Stimulated activated CD8-positive, alpha-beta memory T cell treated with anti-CD3 and anti-CD28 coated beads, Interleukin-7, amount 100 ng/mL, for 48 hours (primary cell): ENCODE measurements at regions not wholly inside any gene's neighbourhood (a gene's known extent, or its start where the extent isn't known, plus 50 kb on each side); places are given as distances from the start of the nearest gene placed in this dataset.

Experiments
- DNase-seq, 2 donors: peaks; one replicate each; pipeline ENCODE4 v3.0.0-alpha.2; 2020; ENCODE audit warnings: low read depth in 1 of 2; ENCODE audit errors: extremely low read depth in 1 of 2

DNA sequence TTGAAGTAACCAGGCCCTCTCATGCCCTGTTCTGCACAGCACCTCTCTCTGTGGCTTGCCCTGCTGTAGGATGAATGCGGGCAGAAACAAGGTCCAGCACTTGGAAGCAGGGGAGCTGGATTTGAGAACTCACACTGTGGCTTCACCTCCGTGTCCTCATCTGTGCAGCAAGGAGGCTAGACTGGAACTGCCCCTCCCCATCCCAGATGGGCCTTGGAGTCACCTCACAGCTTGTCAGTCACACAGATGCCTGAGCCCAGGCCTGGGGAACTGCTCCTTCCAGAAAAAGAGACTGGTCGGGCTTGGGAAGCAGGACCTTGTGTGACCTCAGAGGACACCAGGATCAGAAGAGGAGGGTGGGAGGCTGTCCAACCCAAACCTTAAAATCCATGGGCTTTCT is 180.8 kb downstream of the CCT6B start:
- no peak for DNase-seq

DNA sequence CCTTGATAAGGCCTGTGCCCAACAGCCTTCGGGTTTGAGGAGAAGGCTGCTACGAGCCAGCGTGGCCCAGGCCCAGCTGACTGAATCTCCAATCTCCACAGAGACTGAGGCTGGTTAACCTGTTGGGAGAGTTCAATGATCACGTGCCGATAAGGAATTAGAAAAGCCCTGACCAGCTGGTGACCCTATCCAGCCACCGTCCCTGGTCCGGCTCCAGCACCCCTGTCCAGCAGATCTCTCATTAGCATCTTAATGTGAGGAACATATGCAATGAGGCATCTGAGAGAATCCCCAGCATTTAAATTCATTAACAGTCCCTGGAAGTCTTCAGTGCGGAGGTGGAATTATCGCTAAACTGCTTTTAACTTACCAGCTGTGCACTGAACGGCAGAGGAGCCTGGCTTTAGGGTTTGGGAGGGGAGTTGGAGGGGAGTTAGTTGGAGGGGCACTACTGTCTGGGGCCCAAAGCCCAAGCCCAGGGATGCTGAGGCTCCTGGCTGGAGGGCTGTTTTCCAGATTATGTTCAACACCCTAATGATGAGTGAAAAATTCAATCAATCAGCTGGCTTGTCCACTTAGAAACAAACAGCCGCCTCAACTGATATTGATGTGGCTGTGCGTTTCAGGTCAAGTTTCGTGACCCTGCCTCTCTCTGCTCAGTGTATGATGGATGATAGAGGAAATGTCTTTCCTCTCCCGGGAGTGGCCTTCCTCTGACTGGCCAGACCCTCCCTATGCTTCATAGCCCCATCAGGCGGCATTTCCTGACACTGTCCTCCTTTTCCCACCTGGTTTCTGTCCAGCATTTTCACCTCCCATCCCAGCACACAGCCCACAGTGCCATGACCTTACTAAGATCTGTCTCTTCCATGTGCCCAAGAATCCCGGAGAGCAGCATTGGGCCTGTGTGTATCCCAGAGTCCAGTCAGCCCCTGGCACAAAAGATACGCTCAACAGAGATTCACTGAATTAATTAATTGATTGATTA is 184.5 kb downstream of the CCT6B start:
- DNase-seq, result no peak

DNA sequence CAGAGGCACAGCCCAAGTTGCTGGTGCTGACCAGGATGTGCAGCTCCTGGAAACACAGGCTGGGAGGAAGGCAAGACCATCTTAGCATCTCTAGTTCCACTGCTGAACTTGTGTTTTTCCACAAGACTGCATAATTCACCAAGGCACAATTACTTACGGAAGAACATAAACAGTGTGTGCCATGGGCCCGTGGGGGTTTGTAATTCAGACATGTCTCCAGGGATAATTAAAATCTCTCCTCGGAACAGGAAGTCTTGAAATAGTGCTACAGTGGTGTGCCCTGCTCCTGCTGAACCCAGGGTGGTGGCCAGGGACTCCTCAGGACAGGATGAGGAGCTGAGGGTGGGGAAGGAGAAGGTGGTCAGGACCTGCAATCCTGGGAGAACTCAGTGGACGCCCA is 188.2 kb downstream of the CCT6B start:
- DNase-seq, result no peak

DNA sequence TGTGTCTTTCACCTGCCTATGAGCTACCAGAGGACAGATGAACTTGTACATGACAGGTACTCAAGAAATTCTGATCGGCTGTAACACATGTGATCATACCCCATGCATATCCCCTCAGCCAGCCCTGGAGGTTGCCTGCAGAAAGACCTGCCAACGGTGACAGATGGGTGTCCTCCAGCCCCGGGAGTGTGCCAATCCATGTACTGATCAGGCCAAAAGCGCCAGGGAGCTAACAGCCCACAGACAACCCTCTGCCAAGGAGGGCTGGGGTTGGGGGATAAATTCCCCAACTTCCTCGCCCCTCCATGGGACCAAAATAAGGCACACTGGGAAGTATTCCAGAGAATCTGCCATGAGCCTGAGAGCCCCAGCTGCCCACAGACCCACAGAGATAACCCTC is 189.4 kb downstream of the CCT6B start:
- no peak for DNase-seq

DNA sequence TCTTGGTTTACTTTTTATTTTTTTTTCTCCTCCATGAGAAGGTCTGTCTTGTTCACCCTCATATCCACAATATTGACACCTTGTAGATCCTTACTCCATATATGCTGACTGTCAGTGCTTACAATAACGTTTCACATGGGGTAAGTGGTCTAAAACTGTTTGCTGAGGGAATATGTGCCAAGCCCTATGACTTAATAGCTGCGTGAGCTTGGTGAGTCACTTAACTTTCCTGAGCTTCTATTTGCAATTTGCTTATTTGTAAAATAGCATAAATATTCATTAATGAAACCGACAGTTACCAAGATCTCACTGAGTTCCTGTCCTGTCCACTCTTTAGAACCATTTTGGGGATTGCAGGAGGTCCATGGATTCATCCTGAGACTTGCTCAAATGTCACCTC is 190.7 kb downstream of the CCT6B start:
- no peak for DNase-seq

DNA sequence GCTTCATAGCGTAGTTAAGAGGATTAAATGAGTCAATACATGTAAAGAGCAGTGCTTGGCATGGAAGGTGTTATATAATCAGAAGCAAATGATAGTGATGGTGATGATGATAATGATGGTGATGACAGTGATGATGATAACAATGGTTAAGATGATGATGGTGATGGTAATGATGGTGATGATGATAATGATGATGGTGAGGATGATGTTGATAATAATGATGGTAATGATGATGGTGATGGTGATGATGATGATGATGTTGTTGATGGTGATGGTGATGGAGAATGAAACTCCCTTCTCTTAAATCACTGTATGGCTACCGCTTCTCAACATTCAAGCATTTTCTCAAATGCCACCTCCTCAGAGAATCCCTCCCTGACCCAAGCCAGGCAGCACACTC is 190.5 kb downstream of the TMEM132E start:
- DNase-seq, result no peak

DNA sequence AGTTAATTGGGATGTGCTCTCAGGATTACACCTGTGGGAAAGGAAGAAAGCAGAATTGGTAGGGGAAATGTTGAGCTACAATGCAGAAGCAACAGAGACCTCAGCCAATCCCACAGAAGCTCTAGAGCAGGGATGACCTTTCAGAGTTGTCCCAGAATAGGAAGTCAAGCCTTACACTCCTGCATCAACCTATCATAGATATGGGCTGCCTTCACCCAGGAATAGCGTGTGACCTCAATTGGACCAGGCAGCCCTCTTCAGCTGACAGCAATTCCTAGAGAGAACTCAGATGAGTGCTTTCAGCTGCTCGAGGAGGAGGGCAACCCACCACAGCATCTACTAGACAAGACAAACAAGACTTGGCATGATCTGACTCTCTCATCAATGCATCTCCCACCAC is 189.7 kb downstream of the TMEM132E start:
- no peak for DNase-seq

DNA sequence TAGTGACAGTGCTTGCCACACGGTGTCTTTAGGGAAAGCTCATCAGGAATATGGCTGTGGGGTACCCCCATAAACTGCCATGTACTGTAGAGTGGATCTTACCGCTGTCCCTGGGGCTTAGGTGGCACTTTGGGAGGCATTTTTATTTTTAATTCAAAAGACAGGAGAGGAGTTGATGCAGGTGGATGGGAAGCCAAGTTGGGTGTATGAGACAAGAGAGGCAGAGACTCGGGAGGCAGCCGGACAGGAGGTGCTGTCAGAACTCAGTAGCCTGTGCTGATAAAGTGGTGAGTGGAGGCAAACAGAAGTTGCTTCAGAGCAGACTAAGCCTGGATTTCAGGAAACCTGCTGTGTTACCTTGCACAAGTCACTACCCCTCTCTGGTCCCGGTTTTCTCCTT is 185.9 kb downstream of the TMEM132E start:
- no peak for DNase-seq

DNA sequence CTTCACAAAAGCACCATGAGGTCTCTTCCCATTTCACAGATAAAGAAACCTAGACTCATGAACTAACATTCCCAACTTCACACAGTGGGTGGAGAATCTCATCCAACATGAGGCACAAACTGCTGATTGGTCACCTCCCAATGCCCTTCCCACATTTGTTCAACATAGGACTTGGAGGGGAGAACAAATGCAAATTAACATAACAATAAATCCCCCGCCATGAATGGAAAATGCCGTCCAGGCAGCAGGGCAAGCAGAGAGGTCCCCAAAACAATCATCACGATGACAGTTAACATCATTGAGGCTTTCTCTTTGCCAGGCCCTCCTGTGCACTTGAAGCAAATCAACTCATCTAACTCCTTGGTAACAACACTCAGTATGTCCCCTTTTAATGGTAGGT is 185.3 kb downstream of the TMEM132E start:
- DNase-seq, result no peak

DNA sequence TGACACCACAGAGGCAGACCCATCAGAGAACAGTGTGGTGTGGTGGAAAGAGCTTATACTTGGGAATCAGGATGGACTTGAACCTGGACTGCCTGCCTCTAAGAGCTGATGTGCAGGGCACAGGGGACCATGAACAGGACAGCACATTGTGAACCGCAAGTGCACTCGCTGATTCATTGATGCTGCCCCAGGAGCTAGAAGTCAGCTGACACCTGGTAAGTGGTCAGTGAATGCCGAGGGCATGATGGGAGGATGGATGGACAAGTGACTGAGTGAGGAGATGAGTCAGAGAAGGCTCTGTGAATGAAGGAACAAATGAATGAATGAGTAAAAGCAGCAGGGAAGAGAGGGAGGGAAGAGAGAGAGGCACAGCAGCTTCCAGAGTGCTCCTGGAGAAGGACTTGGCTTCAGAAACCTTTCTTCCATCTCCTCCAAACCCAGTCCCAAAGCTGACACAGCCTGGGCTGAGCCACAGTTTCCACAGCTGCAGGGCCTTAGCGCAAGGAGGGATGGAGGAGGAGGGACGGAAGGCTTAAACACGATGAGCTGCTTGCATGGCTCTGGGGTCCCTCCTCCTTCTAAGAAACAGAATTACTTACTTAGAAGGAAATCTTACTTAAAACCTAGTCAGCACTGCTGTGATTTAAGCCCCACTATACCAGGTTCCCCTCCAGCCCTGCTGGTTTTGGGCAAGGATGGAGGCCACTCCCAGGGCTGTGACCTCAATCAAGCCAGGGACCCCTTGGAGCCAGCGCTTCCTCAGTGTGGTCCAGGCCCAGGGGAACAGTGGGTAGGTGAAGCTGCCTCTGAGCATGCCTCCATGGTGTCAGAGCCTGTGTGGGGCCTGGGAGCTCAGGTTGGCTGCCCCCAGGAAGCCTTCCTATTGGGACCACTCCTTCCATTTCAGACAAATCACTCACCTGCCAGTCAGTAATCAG is 184.6 kb downstream of the TMEM132E start:
- no peak for DNase-seq

DNA sequence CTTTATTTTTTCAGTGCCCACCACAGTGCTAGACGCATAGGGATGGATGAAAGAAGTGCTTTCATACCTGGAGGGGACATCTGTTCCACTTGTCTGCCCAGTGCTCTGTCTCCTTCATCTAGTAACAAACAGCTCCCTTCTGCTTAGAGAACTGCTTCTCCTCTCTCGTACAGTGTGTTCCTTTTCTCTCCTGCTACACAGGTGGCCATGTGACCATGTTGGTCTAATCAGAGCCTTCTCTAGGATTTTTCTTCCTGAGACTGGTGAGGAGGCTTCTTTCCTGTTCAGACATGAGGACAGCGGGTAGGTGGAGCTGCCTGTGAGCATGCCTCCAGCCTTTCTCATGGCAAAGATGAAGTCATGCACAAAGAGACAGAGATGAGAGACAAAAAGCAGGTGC is 182.7 kb downstream of the TMEM132E start:
- DNase-seq, result no peak

DNA sequence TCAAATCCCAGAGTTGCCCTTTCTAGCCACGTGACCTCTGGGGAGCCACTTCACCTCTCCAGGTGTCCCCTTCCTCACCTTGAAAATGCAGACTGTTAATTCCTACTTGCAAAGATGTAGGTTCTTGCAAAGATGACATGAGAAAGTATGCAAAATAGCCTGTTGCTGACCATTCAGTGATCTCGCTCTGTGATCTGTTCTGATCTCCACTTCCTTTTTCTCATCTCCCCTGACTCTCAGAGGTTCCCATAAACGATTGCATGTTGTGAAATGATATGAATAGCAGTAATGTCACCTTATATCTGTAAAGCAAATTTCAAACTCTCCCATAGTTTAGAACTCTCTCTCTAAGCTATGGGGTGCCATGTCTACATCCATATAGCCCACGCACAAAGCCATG is 182.3 kb downstream of the TMEM132E start:
- no peak for DNase-seq

DNA sequence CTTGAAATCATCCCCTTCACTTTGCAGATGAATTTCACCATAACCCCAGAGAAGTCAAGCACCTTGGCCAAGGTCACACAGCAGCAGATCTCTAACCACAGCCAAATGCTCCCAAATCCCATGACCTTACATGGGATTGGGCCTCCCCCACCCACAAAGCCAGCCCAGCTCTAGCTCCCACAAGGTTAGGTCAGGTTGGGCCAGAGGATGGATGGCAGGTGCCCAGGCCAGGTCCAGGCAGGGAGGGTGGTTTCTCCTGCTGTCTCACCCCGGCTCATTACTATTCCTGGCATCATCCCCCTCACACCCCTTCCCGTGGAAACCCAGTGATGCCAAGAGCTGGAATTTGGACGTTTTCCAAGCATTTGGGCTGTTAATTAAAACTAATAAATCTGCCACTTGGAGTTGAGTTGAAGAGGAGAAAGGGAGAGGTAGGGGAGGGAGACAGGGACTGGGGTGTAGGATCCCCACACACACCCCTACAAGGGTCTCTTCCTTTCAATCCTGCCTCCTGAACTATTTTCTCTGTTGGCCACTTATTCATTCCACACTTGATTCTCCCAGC is 181.6 kb downstream of the TMEM132E start:
- no peak for DNase-seq

DNA sequence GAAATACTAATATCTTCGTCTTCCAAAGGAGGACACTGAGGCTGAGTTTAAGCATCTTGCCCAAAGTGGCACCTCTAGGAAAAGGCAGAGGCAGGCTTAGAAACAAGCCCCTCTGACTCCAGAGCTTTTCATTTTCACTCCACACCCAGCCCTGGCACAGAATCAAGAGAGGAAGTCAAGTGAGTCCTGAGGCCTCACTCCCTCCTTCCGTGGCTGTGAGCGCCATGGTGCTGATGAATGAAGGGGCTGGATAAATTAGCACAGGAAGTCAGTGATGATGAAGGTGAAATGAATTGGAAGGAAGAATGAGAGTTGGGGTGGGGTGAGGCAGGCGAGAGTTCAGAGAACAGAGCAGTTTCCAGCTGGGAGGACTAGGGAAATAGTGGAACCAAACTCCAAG is 179.3 kb downstream of the TMEM132E start:
- no peak for DNase-seq

DNA sequence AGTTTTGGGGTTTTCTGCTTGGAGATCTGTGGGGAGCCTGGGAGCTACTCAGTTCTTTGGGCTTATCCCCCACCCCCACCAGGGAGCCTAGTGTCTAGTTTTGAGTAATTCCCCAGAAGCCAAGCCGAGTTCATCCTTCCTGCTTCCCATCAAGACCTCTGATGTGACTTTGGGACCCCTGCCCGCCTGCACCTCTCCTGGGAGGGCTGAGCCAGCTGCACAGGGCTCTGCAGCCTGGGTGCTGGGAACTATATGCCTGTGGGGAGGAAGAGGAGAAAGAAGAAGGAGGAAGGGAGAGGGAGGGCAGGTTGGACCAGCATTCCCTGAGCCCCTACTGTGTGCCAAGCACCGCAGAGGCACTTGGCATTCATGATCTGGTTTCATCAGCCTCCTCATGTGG is 178.9 kb downstream of the TMEM132E start:
- DNase-seq, result no peak

DNA sequence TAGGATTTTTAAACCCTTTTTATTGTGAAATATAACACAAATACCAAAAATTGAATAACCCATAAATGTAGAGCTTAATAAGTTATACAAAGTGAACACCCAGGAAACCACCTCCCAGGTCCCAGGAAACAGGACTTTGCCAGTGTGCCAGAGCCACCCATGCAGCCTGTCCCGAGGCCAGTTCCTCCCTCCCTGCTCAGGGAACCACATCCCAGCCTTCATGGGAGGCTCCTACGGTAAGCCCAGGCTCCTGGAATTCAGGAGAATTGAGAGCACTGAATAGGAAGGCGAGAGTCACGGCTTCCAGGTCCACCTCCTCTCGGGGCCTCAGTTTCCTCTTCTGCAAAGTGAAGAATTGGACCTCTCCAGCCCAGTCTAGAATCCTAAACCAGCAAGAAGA is 178.2 kb downstream of the TMEM132E start:
- DNase-seq, result no peak

DNA sequence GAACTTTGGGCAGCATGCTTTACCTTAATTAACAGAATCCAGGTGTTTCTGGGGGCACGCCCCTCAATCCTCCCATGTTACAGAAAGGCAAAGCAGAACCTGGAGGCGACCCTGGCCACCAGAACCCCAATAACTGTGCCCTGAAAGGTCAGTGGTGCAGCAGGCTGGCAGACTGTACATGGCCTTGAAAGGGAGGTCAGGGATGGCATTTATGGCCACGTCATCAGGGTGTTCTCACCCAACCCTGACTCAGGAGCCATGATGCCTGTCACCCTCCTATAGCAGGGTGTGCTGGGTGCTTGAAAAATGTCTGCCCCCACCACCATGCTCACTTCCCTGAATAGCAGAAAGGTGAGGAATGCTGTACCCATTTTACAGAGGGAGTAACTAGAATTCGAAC is 177.7 kb downstream of the TMEM132E start:
- no peak for DNase-seq

DNA sequence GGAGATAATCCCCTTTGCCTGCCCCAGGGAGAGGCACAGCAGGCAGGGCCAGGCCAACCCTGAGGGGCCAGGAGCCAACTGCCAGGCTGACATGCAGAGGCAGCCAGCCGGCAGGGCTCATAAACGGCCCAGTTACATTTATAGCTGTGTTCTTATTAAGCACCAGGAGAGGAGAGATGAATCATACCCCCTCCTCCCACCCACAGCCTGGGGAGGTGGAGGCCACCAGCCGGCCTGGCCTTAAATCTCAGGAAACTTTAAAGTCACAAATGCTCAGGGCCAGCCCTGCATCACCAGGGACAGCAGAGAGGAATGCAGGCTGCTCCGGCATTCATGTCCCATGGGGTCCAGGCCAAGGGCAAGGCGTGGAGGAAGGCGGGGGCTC is 177.2 kb downstream of the TMEM132E start:
- no peak for DNase-seq

DNA sequence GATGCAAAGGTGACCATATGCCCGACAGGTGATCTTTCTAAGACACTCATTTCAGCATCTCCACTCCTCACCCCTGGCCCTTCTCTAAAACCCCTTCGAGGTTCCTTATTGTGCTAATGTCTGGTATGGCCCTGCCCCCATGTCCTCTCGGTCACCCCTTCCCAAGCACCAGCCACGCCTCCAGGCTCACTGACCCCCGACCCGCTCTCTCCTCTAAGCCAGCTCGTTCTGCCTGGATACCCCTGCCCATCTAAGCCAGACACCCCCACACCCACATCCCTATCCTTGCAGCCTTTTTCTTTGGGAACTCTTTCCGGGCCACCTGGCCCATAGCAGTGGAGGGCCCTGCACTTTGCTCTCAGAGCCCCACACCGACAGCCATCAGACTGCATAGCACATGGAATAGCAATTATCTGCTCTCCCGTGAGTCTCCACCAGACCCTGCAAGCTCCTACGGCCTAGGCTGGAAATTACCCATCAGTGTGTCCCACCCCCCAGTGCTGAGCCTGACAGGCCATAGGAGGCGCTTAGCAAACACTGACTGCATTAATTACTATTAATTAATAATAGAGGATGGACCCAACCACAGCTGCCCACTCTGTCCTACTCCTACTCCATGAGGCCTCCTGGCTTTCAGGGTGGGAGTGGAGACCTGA is 176.7 kb downstream of the TMEM132E start:
- no peak for DNase-seq

DNA sequence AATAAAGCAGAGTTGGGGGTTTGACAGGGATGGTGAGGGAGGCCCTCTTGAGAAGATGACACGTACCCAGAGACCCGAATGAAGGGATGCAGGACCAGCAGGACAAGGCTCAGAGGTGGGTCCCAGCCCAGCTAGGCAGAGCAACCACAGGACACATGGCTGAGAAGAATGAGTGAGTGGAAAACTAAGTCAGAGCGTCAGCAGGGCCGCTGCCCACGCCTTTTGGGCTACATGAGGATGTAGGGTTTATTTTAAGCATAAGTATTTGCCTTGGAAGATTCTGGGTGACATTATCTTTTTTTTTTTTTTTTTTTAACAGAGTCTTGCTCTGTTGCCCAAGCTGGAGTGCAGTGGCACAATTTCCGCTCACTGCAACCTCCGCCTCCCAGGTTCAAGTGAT is 176.0 kb downstream of the TMEM132E start:
- DNase-seq, result no peak

DNA sequence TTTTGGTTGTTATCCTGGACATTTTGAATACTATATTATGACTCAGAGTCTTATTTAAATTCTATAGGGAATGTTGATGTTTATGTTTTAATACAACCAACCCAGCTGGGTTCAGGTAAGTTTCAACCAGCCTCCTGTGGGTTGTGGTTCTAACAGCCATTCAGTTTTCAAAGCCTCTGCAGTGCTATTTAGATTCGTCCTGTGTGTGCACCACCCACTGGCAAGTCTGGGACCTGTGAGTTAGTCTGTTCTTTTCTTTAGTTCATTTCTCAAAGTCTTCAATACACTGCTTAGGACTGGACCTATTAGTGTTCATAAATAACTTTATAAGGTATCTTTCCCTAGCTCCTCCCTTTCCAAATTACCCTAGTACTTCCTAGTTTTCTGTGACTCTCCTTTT is 170.6 kb downstream of the TMEM132E start:
- DNase-seq, result no peak
